ENCODE measurements at regions not wholly inside any gene's neighbourhood (a gene's known extent, or its start where the extent isn't known, plus 50 kb on each side); places are given as distances from the start of the nearest gene placed in this dataset.

DNA sequence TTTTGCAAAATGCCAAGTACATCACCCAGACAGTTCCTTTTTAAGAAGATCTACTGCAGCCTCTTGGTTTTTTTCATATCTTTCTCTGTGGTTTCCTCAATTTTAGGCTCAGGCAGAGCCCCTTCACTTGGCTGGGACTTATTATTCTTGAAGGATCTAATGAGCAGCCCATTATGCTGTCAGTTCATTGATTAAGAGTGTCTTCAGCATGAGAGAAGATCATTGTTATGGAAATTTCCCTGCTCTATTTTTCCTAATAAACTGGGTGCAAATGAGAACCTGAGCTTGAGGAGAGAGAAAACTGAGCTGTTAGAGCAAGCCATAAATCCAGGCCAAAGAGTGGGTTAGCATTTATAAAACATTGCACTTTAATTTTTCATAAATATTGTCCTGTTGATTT is 146.5 kb downstream of the SEC23IP start:
- in situ Hi-C loops (cut with HindIII; ENCODE audit: low pct_unique_long_range_greater_than_20kb, low sequenced_read_pairs), result no loop called here

DNA sequence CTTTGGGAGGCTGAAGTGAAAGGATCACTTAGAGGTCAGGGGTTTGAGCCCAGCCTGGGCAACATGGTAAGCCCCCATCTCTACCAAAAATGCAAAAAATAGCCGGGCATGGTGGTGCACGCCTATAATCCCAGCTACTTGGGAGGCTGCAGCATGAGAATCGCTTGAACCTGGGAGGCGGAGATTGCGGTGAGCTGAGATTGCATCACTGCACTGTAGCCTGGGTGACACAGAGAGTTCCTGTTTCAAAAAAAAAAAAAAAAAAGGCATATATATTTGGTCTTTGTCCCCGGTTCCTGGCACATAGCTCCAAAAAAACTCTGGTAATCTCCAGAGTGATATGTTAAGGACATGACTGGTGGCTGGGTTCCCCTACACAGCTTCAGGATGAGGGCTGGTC is 147.3 kb downstream of the SEC23IP start:
- no peak for DNase-seq (ENCODE audit: low read depth, low spot score)
- H3K36me3 ChIP-seq (ENCODE audit: control insufficient read depth, insufficient read depth, low read length), result no peaks in the 10 kb centered on the region
- BruUV-seq (replicated peaks), result no TSS peak
- in situ Hi-C loops (cut with HindIII; ENCODE audit: low pct_unique_long_range_greater_than_20kb, low sequenced_read_pairs), result no loop called here
- H3K4me3 ChIP-seq (ENCODE audit: low read depth in 2 of 2, low read length in 2 of 2), result no peak overlapping the region
- intact Hi-C loops (cut with micrococcal nuclease; ENCODE audit: unreplicated experiment), result no loop called here
- no peaks in the 10 kb centered on the region for H3K4me1 ChIP-seq (ENCODE audit: control insufficient read depth, insufficient read depth, low read length)
- H3K27ac ChIP-seq (ENCODE audit: low read length), result no peak overlapping the region
- H3K9me3 ChIP-seq (ENCODE audit: control insufficient read depth, insufficient read depth, low read depth, low read length), result no peaks in the 10 kb centered on the region
- ChIA-PET POLR2A (interaction anchor here (0.6 kb wide), 1 partner anchor 1298 kb away, joined by 5 read pairs; no protein-coding TSS in a partner anchor), CTCF (no interaction called here)
- no peaks in the 10 kb centered on the region; the same call in 1 of the 2 replicates for H3K27me3 ChIP-seq (ENCODE audit: control insufficient read depth, insufficient read depth, low read length)
- TF ChIP-seq, protein P1, sequence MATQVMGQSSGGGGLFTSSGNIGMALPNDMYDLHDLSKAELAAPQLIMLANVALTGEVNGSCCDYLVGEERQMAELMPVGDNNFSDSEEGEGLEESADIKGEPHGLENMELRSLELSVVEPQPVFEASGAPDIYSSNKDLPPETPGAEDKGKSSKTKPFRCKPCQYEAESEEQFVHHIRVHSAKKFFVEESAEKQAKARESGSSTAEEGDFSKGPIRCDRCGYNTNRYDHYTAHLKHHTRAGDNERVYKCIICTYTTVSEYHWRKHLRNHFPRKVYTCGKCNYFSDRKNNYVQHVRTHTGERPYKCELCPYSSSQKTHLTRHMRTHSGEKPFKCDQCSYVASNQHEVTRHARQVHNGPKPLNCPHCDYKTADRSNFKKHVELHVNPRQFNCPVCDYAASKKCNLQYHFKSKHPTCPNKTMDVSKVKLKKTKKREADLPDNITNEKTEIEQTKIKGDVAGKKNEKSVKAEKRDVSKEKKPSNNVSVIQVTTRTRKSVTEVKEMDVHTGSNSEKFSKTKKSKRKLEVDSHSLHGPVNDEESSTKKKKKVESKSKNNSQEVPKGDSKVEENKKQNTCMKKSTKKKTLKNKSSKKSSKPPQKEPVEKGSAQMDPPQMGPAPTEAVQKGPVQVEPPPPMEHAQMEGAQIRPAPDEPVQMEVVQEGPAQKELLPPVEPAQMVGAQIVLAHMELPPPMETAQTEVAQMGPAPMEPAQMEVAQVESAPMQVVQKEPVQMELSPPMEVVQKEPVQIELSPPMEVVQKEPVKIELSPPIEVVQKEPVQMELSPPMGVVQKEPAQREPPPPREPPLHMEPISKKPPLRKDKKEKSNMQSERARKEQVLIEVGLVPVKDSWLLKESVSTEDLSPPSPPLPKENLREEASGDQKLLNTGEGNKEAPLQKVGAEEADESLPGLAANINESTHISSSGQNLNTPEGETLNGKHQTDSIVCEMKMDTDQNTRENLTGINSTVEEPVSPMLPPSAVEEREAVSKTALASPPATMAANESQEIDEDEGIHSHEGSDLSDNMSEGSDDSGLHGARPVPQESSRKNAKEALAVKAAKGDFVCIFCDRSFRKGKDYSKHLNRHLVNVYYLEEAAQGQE (IDR thresholded peaks at IDR 0.05; ENCODE audit: insufficient read depth in 1 of 2, low read depth in 2 of 2, low read length in 1 of 2), result no peak
- TF ChIP-seq POLR2AphosphoS5 (IDR thresholded peaks at IDR 0.05; ENCODE audit: low read depth, low read length) (no peak), SIN3A (IDR thresholded peaks at IDR 0.05; ENCODE audit: borderline replicate concordance, insufficient read depth, low read depth, low read length) (no peak), TCF7L2 (IDR thresholded peaks at IDR 0.05; ENCODE audit: low read depth, low read length) (no peak)
- TF ChIP-seq, protein P2, sequence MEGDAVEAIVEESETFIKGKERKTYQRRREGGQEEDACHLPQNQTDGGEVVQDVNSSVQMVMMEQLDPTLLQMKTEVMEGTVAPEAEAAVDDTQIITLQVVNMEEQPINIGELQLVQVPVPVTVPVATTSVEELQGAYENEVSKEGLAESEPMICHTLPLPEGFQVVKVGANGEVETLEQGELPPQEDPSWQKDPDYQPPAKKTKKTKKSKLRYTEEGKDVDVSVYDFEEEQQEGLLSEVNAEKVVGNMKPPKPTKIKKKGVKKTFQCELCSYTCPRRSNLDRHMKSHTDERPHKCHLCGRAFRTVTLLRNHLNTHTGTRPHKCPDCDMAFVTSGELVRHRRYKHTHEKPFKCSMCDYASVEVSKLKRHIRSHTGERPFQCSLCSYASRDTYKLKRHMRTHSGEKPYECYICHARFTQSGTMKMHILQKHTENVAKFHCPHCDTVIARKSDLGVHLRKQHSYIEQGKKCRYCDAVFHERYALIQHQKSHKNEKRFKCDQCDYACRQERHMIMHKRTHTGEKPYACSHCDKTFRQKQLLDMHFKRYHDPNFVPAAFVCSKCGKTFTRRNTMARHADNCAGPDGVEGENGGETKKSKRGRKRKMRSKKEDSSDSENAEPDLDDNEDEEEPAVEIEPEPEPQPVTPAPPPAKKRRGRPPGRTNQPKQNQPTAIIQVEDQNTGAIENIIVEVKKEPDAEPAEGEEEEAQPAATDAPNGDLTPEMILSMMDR (IDR thresholded peaks at IDR 0.05), result no peak
- ATAC-seq, result no peak

More for the DNA sequence above, 146.5 kb downstream of the SEC23IP start:
- Histone ChIP-seq H3K4me3 (ENCODE audit: low read depth in 2 of 2, low read length in 2 of 2) (no peak overlapping the region), H3K36me3 (ENCODE audit: control insufficient read depth, insufficient read depth, low read length) (no peaks in the 10 kb centered on the region), H3K27ac (ENCODE audit: low read length) (no peak overlapping the region), H3K9me3 (ENCODE audit: control insufficient read depth, insufficient read depth, low read depth, low read length) (no peaks in the 10 kb centered on the region), H3K27me3 (ENCODE audit: control insufficient read depth, insufficient read depth, low read length) (no peaks in the 10 kb centered on the region; the same call in 1 of the 2 replicates), H3K4me1 (ENCODE audit: control insufficient read depth, insufficient read depth, low read length) (no peaks in the 10 kb centered on the region)
- no TSS peak for BruUV-seq (replicated peaks)
- intact Hi-C loops (cut with micrococcal nuclease; ENCODE audit: unreplicated experiment), result no loop called here
- DNase-seq (ENCODE audit: low read depth, low spot score) (no peak), ATAC-seq (no peak)
- CTCF ChIA-PET, result no interaction called here
- TF ChIP-seq POLR2AphosphoS5 (IDR thresholded peaks at IDR 0.05; ENCODE audit: low read depth, low read length) (no peak), SIN3A (IDR thresholded peaks at IDR 0.05; ENCODE audit: borderline replicate concordance, insufficient read depth, low read depth, low read length) (no peak), TCF7L2 (IDR thresholded peaks at IDR 0.05; ENCODE audit: low read depth, low read length) (no peak)
- TF ChIP-seq, protein P2 (IDR thresholded peaks at IDR 0.05), result no peak
- TF ChIP-seq, protein P1 (IDR thresholded peaks at IDR 0.05; ENCODE audit: insufficient read depth in 1 of 2, low read depth in 2 of 2, low read length in 1 of 2), result no peak
- POLR2A ChIA-PET, result no interaction called here
